HG02981 (cell line): ENCODE measurements at regions not wholly inside any gene's neighbourhood (a gene's known extent, or its start where the extent isn't known, plus 50 kb on each side); places are given as distances from the start of the nearest gene placed in this dataset.

Experiments used
- ATAC-seq: cut with Tn5 transposase; IDR thresholded peaks from one replicate; pipeline ENCODE4 v1.9.1; 2021; ENCODE audit warnings: mild to moderate bottlenecking, moderate library complexity; ENCODE audit not compliant: unreplicated experiment

DNA sequence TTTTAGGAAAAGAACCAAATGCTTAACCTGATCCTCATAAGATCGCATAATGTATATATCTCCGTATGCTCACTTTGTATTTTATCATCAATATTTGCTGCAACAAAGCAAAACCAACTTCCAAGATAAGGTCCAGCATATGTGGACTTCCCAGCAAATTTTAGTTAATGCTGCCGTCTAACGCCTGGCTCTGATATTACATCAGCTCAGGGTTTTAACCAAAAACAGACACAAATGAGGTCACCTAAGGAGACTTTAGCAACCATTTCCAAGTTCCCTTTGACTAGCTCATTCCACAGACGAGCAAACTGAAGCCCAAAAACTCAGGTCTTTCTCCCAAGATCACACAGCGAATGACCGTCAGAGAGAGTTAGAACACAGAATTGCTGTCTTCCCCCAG lies 59.4 kb upstream of the UCN3 start:
- no peak for ATAC-seq

DNA sequence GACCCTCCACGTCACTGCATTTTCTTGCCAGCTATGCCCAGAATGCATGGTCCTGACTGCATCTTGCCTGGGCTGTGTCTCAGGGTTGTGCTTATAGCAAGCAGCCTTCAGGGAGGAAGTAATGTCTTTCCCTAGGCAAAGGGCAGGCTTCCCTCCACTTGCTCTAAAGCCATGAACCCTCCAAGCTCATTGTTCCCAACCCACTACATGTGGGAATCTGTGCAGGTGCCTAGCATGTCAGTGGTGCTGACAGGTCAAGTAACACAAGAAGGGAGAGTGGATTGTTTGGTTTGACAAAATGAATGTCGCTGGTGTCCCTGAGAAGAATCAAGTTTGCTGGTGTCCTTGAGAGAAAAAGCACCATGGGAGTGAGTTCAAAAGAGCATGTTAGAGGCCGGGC lies 53.9 kb upstream of the UCN3 start:
- ATAC-seq = no peak

DNA sequence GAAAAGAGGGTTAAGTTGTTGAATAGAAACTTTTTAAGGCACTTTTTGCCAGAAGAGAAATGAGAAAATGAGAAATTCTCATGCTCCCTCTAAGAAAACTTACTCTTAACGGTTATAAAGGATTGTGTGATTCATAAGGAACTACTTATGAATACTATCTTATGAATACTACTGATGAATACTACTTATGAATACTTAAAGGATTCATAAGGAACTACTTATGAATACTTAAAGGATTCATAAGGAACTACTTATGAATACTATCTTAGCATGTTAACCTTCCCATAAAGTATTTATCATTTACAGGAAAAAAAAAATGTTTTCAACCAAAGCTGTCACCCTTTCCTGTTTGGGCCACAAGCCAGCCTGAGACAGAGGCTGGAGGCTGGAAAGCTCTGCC lies 53.1 kb upstream of the UCN3 start:
- ATAC-seq = no peak

DNA sequence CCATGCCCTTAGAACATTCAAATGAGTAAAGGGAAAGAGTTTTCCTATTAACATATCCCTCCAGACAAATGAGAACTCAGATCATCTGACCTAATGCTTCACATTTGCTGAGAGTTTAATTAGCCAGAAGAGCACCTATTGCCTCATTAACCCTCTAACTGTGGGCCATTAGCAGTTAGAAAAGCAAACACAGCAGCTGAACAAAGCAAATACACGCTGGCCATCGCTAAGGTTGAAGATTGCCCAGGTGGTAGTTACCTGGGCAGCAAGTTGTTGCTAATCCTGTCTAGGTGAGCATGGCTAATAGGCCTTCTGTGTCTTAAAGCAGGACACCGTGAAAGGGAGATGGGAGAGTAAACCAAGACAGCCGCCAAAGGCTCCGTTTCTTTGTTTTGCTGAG lies 49.9 kb upstream of the UCN3 start:
- no peak for ATAC-seq
